ENCODE measurements at regions not wholly inside any gene's neighbourhood (a gene's known extent, or its start where the extent isn't known, plus 50 kb on each side); places are given as distances from the start of the nearest gene placed in this dataset.

DNA sequence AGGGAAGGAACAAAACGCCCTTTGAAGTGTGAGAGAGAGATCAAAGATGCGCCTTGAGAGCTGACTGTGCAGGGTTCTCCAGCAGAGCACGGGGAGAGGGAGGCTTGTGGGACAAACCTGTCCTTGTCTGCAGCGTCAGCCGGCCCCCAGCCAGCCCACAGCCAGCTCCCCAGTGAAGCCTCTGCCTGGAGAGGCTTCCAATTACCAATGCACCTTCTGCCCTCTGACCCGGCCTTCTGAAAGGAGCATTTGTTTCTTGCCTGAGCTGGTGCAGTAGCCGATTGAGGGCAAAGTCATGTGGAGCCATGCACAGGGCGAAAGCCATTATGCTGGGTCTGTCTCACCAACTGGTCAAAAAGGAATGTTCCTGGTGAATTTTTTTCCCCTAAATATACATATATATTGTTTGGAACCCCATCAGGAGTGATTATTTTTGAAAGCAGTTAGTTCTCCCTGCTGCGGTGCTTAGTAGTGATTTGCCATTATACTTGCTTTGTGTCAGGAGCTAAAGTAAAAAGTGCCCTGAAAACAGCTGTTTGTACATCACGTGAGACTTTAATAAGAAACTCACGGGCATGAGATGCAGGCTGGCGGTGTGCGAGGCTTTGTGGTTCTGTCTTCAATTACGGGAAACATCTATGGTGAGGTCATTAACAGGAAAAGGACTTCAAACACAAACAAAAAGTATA, 268.6 kb downstream of the KLF6 start:
- TF ChIP-seq POLR2A (IDR thresholded peaks at IDR 0.05; ENCODE audit: extremely low read depth, insufficient read length) (no peak), MYC (IDR thresholded peaks at IDR 0.05; ENCODE audit: low read depth, low read length) (no peak)
- TF ChIP-seq, protein P1, sequence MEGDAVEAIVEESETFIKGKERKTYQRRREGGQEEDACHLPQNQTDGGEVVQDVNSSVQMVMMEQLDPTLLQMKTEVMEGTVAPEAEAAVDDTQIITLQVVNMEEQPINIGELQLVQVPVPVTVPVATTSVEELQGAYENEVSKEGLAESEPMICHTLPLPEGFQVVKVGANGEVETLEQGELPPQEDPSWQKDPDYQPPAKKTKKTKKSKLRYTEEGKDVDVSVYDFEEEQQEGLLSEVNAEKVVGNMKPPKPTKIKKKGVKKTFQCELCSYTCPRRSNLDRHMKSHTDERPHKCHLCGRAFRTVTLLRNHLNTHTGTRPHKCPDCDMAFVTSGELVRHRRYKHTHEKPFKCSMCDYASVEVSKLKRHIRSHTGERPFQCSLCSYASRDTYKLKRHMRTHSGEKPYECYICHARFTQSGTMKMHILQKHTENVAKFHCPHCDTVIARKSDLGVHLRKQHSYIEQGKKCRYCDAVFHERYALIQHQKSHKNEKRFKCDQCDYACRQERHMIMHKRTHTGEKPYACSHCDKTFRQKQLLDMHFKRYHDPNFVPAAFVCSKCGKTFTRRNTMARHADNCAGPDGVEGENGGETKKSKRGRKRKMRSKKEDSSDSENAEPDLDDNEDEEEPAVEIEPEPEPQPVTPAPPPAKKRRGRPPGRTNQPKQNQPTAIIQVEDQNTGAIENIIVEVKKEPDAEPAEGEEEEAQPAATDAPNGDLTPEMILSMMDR (IDR thresholded peaks at IDR 0.05; ENCODE audit: low read depth, low read length): no peak
- TF ChIP-seq, protein P2, sequence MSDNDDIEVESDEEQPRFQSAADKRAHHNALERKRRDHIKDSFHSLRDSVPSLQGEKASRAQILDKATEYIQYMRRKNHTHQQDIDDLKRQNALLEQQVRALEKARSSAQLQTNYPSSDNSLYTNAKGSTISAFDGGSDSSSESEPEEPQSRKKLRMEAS (IDR thresholded peaks at IDR 0.05; ENCODE audit: low read depth, low read length): no peak
- H3K4me3 ChIP-seq (ENCODE audit: low read depth, low read length): no peak overlapping the region
- no peak for DNase-seq (ENCODE audit: low read depth)

DNA sequence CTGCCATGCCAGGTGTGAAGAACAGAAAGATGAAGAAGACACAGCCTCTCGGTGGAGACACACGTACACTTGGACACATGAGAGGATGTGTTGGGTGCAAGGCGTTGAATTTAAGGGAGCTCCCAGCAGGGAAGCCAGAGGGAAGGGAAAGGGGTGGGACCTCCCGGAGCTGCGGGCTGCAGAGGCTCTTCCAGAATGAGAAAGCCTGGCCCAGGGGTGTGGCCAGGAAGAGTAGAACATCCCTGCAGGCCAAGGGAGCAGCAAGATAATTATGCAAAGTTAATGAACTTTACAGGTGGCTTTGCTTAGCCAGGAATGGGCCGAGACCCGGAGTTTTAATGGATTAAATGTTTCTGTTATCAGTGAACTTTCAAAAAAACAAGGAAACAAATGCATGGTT, 270.3 kb downstream of the KLF6 start:
- H3K4me3 ChIP-seq (ENCODE audit: low read depth, low read length): no peak overlapping the region
- no peak for DNase-seq (ENCODE audit: low read depth)
- TF ChIP-seq MYC (IDR thresholded peaks at IDR 0.05; ENCODE audit: low read depth, low read length) (no peak), POLR2A (IDR thresholded peaks at IDR 0.05; ENCODE audit: extremely low read depth, insufficient read length) (no peak)
- TF ChIP-seq, protein P2 (IDR thresholded peaks at IDR 0.05; ENCODE audit: low read depth, low read length): no peak
- TF ChIP-seq, protein P1 (IDR thresholded peaks at IDR 0.05; ENCODE audit: low read depth, low read length): no peak

DNA sequence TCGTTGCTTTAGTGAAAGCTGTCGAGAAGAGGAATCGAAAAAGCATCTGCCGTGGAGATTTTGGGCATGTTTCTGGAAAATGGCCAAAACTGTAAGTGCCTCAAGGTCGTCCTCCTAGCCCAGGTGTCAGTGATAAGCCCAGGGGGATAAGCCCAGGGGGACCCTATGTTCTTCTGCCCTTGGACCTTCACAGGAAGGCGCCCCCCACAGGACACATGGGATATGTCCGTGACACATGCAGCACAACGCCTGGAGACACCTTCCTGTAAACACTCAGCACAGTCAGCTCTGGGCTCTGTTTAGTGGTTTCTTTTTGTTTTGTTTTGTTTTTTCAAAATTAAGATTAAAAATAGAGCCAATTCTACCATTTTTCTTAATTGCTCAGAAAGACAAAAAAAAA, 272.7 kb downstream of the KLF6 start:
- DNase-seq (ENCODE audit: low read depth): no peak
- H3K4me3 ChIP-seq (ENCODE audit: low read depth, low read length): no peak overlapping the region
- TF ChIP-seq POLR2A (IDR thresholded peaks at IDR 0.05; ENCODE audit: extremely low read depth, insufficient read length) (no peak), MYC (IDR thresholded peaks at IDR 0.05; ENCODE audit: low read depth, low read length) (no peak)
- TF ChIP-seq, protein P2 (IDR thresholded peaks at IDR 0.05; ENCODE audit: low read depth, low read length): no peak
- TF ChIP-seq, protein P1 (IDR thresholded peaks at IDR 0.05; ENCODE audit: low read depth, low read length): no peak

DNA sequence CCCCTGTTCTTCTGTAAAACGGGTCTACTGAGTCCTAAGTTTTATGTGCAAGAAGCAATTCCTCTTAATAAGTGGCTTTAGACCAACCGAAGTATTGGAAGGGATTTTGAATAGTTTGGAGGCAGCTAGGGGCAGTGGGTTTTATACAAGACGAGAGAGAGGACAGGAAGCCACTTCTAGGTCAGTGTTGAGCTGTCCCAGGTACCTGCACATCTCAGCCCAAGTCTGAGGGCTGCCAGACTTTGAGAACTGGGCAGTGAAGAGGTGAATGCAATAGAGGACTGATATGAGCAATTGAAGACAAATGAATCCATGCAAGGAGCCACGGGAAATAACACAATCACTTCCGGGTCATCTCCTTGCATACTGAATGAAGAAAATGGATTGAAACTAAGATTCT, 273.5 kb downstream of the KLF6 start:
- no peak for DNase-seq (ENCODE audit: low read depth)
- TF ChIP-seq MYC (IDR thresholded peaks at IDR 0.05; ENCODE audit: low read depth, low read length) (no peak), POLR2A (IDR thresholded peaks at IDR 0.05; ENCODE audit: extremely low read depth, insufficient read length) (no peak)
- TF ChIP-seq, protein P2 (IDR thresholded peaks at IDR 0.05; ENCODE audit: low read depth, low read length): no peak
- TF ChIP-seq, protein P1 (IDR thresholded peaks at IDR 0.05; ENCODE audit: low read depth, low read length): no peak
- H3K4me3 ChIP-seq (ENCODE audit: low read depth, low read length): no peak overlapping the region

DNA sequence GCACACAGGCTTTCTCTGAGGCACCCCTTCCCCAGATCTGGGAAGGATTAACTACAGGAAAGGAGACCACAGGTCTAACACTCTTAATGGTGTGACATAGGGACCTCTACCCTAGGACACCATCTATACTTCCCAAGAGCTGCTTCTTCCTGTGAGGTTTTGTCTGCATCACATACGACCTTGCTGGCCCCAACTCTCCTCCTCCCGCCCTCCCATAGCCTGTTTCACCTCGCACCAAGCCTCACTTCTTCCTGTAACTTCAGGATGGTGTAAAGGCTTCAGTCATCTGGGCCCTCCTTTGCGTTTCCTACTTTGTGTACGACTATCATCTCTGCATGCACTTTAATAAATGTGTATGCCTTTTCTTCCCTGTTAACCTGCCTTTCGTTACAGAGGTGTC, 274.3 kb downstream of the KLF6 start:
- DNase-seq (ENCODE audit: low read depth): no peak
- H3K4me3 ChIP-seq (ENCODE audit: low read depth, low read length): no peak overlapping the region
- TF ChIP-seq MYC (IDR thresholded peaks at IDR 0.05; ENCODE audit: low read depth, low read length) (no peak), POLR2A (IDR thresholded peaks at IDR 0.05; ENCODE audit: extremely low read depth, insufficient read length) (no peak)
- TF ChIP-seq, protein P1 (IDR thresholded peaks at IDR 0.05; ENCODE audit: low read depth, low read length): no peak
- TF ChIP-seq, protein P2 (IDR thresholded peaks at IDR 0.05; ENCODE audit: low read depth, low read length): no peak
